ENCODE measurements at regions not wholly inside any gene's neighbourhood (a gene's known extent, or its start where the extent isn't known, plus 50 kb on each side); places are given as distances from the start of the nearest gene placed in this dataset.

- intact Hi-C loops (cut with micrococcal nuclease), result no loop called here
Measured at GRCh38 chr9:87084407-87084806, 137.1 kb upstream of the GAS1 start.

- intact Hi-C loops (cut with micrococcal nuclease), result no loop called here
Measured at GRCh38 chr9:87085073-87085472, 137.8 kb upstream of the GAS1 start.

- intact Hi-C loops (cut with micrococcal nuclease), result no loop called here
Measured at GRCh38 chr9:87085521-87085920, 138.2 kb upstream of the GAS1 start.

- intact Hi-C loops (cut with micrococcal nuclease), result no loop called here
Measured at GRCh38 chr9:87086221-87086818, 139.0 kb upstream of the GAS1 start.

GRCh38 chr9:87087197-87087596 lies 139.9 kb upstream of the GAS1 start:
- intact Hi-C loops (cut with micrococcal nuclease), result no loop called here

- intact Hi-C loops (cut with micrococcal nuclease), result no loop called here
Measured at GRCh38 chr9:87088192-87088591, 140.9 kb upstream of the GAS1 start.

- intact Hi-C loops (cut with micrococcal nuclease), result no loop called here
Measured at GRCh38 chr9:87088621-87089365, 141.5 kb upstream of the GAS1 start.

GRCh38 chr9:87089506-87089905 lies 142.2 kb upstream of the GAS1 start:
- intact Hi-C loops (cut with micrococcal nuclease), result no loop called here

GRCh38 chr9:87089929-87090328 lies 142.6 kb upstream of the GAS1 start:
- intact Hi-C loops (cut with micrococcal nuclease), result no loop called here

- intact Hi-C loops (cut with micrococcal nuclease), result no loop called here
Measured at GRCh38 chr9:87093777-87094176, 146.5 kb upstream of the GAS1 start.

GRCh38 chr9:87095951-87096350 lies 148.6 kb upstream of the GAS1 start:
- intact Hi-C loops (cut with micrococcal nuclease), result no loop called here

- intact Hi-C loops (cut with micrococcal nuclease), result no loop called here
Measured at GRCh38 chr9:87096506-87096905, 149.2 kb upstream of the GAS1 start.

GRCh38 chr9:87097238-87097637 lies 149.9 kb upstream of the GAS1 start:
- intact Hi-C loops (cut with micrococcal nuclease), result no loop called here

- intact Hi-C loops (cut with micrococcal nuclease), result no loop called here
Measured at GRCh38 chr9:87099407-87099806, 152.1 kb upstream of the GAS1 start.

GRCh38 chr9:87100001-87100400 lies 152.7 kb upstream of the GAS1 start:
- intact Hi-C loops (cut with micrococcal nuclease), result no loop called here

GRCh38 chr9:87102126-87102525 lies 154.8 kb upstream of the GAS1 start:
- intact Hi-C loops (cut with micrococcal nuclease), result no loop called here

- intact Hi-C loops (cut with micrococcal nuclease), result no loop called here
Measured at GRCh38 chr9:87107072-87107471, 159.8 kb upstream of the GAS1 start.

GRCh38 chr9:87108661-87109060 lies 161.4 kb upstream of the GAS1 start:
- intact Hi-C loops (cut with micrococcal nuclease), result no loop called here

- intact Hi-C loops (cut with micrococcal nuclease), result no loop called here
Measured at GRCh38 chr9:87109231-87109631, 161.9 kb upstream of the GAS1 start.

GRCh38 chr9:87109851-87110250 lies 162.5 kb upstream of the GAS1 start:
- intact Hi-C loops (cut with micrococcal nuclease), result no loop called here

GRCh38 chr9:87111010-87111409 lies 163.7 kb upstream of the GAS1 start:
- intact Hi-C loops (cut with micrococcal nuclease), result no loop called here

GRCh38 chr9:87112656-87113055 lies 165.3 kb upstream of the GAS1 start:
- intact Hi-C loops (cut with micrococcal nuclease), result no loop called here

- intact Hi-C loops (cut with micrococcal nuclease), result no loop called here
Measured at GRCh38 chr9:87113874-87114273, 166.6 kb upstream of the GAS1 start.

All from T-helper 1 cell treated with Interleukin-12 subunit alpha and Interleukin-12 subunit beta and Interleukin-4 antibody, amounts not matched to agents 30 ng/mL and 1 ng/mL, for 36 hours (primary cell).